Osteoblast (primary cell): ENCODE measurements at regions not wholly inside any gene's neighbourhood (a gene's known extent, or its start where the extent isn't known, plus 50 kb on each side); places are given as distances from the start of the nearest gene placed in this dataset.

Source experiments
- DNase-seq: peaks from one replicate; pipeline ENCODE4 v3.0.0; 2011; ENCODE audit warnings: low spot score, mixed read lengths; ENCODE audit not compliant: insufficient read length; ENCODE audit errors: missing footprints
- H2AFZ ChIP-seq: 2 replicates; pipeline ENCODE4 v1.6.0; 2011; ENCODE audit warnings: mild to moderate bottlenecking, low read length
- H3K27ac ChIP-seq: 2 replicates; pipeline ENCODE4 v1.5.1; 2011; ENCODE audit warnings: mild to moderate bottlenecking, low read depth, low read length, moderate library complexity
- H3K27me3 ChIP-seq: 2 replicates; pipeline ENCODE4 v1.6.0; 2012; ENCODE audit warnings: mild to moderate bottlenecking, control low read depth, inconsistent platforms, low read length, moderate library complexity; ENCODE audit not compliant: insufficient read depth
- H3K36me3 ChIP-seq: 2 replicates; pipeline ENCODE4 v1.5.1; 2011; ENCODE audit warnings: mild to moderate bottlenecking, low read length, control low read depth, moderate library complexity; ENCODE audit not compliant: insufficient read depth
- H3K4me1 ChIP-seq: 2 replicates; pipeline ENCODE4 v1.5.1; 2011; ENCODE audit warnings: mild to moderate bottlenecking, low read length, control low read depth, moderate library complexity; ENCODE audit not compliant: insufficient read depth
- H3K4me2 ChIP-seq: 2 replicates; pipeline ENCODE4 v1.6.0; 2011; ENCODE audit warnings: mild to moderate bottlenecking, low read length; ENCODE audit not compliant: insufficient read depth
- H3K4me3 ChIP-seq: fragments of 200-600 bp; sonication (generic); 3 replicates; pipeline ENCODE4 v1.5.1; 2012; ENCODE audit warnings: mild to moderate bottlenecking, low read length, inconsistent platforms; ENCODE audit not compliant: insufficient read depth
- H3K79me2 ChIP-seq: 2 replicates; pipeline ENCODE4 v1.6.0; 2012; ENCODE audit warnings: mild to moderate bottlenecking, low read length, control low read depth, inconsistent platforms; ENCODE audit not compliant: insufficient read depth
- H3K9me3 ChIP-seq: 2 replicates; pipeline ENCODE4 v1.5.1; 2011; ENCODE audit warnings: low read depth, low read length, control low read depth
- H4K20me1 ChIP-seq: 2 replicates; pipeline ENCODE4 v1.6.0; 2012; ENCODE audit warnings: mild to moderate bottlenecking, low read length, control low read depth; ENCODE audit not compliant: insufficient read depth
- CTCF ChIP-seq: IDR thresholded peaks from 2 replicates; pipeline ENCODE4 v1.5.1; 2011; ENCODE audit warnings: mild to moderate bottlenecking, low read depth, low read length, moderate library complexity; ENCODE audit errors: extremely low read depth

GRCh38 chr9:108070861-108071260 lies 581.3 kb upstream of the KLF4 start:
- H3K4me3 ChIP-seq = no peak overlapping the region
- H3K36me3 ChIP-seq = no peaks in the 10 kb centered on the region
- peaks cover 6% of the 10 kb centered on the region for H3K27me3 ChIP-seq
- no peak for DNase-seq
- no peak overlapping the region for H3K4me2 ChIP-seq
- H3K27ac ChIP-seq = no peak overlapping the region
- no peaks in the 10 kb centered on the region for H3K4me1 ChIP-seq
- no peak overlapping the region for H2AFZ ChIP-seq
- no peaks in the 10 kb centered on the region for H3K9me3 ChIP-seq
- H4K20me1 ChIP-seq = no peaks in the 10 kb centered on the region
- no peak for TF ChIP-seq CTCF
- H3K79me2 ChIP-seq = no peaks in the 10 kb centered on the region

- Histone ChIP-seq H2AFZ (no peak overlapping the region), H3K4me2 (no peak overlapping the region), H3K79me2 (no peaks in the 10 kb centered on the region), H3K27ac (no peak overlapping the region), H4K20me1 (no peaks in the 10 kb centered on the region), H3K4me3 (no peak overlapping the region), H3K9me3 (no peaks in the 10 kb centered on the region), H3K27me3 (peaks cover 6% of the 10 kb centered on the region), H3K4me1 (no peaks in the 10 kb centered on the region), H3K36me3 (no peaks in the 10 kb centered on the region)
- TF ChIP-seq CTCF = no peak
- no peak for DNase-seq
These were observed 580.4 kb upstream of the KLF4 start for GRCh38 chr9:108069991-108070390.

GRCh38 chr9:108062680-108063079 lies 573.1 kb upstream of the KLF4 start:
- no peak overlapping the region for H3K27ac ChIP-seq
- H2AFZ ChIP-seq = no peak overlapping the region
- H3K9me3 ChIP-seq = no peaks in the 10 kb centered on the region
- H3K79me2 ChIP-seq = no peaks in the 10 kb centered on the region
- DNase-seq = no peak
- no peaks in the 10 kb centered on the region for H3K36me3 ChIP-seq
- H3K4me3 ChIP-seq = no peak overlapping the region
- H3K4me1 ChIP-seq = peaks cover 7% of the 10 kb centered on the region
- no peaks in the 10 kb centered on the region for H3K27me3 ChIP-seq
- TF ChIP-seq CTCF = no peak
- no peak overlapping the region for H3K4me2 ChIP-seq
- H4K20me1 ChIP-seq = no peaks in the 10 kb centered on the region

- no peak overlapping the region for H3K4me2 ChIP-seq
- no peaks in the 10 kb centered on the region for H3K36me3 ChIP-seq
- TF ChIP-seq CTCF = no peak
- H3K79me2 ChIP-seq = no peaks in the 10 kb centered on the region
- no peaks in the 10 kb centered on the region for H4K20me1 ChIP-seq
- no peak overlapping the region for H2AFZ ChIP-seq
- H3K4me1 ChIP-seq = peaks cover 27% of the 10 kb centered on the region
- no peak for DNase-seq
- no peak overlapping the region for H3K4me3 ChIP-seq
- H3K27me3 ChIP-seq = no peaks in the 10 kb centered on the region
- no peaks in the 10 kb centered on the region for H3K9me3 ChIP-seq
- no peak overlapping the region for H3K27ac ChIP-seq
These were observed 570.6 kb upstream of the KLF4 start for GRCh38 chr9:108060175-108060574.
